HEK293 (cell line): ENCODE measurements at regions not wholly inside any gene's neighbourhood (a gene's known extent, or its start where the extent isn't known, plus 50 kb on each side); places are given as distances from the start of the nearest gene placed in this dataset.

Experiments
- CTCF ChIA-PET: fragments of 350-600 bp; formaldehyde crosslinking; extraction: SDS; loops from one replicate; lab custom pipeline; 2021; ENCODE audit warnings: antibody characterized with exemption; lab: Yijun Ruan, JAX
- POLR2A ChIA-PET: fragments of 300-600 bp; formaldehyde crosslinking; extraction: SDS; loops from one replicate; lab custom pipeline; 2020; ENCODE audit warnings: antibody characterized with exemption, inconsistent platforms; lab: Yijun Ruan, JAX
- H3K27ac ChIP-seq: fragments of 200-500 bp; sonication (Bioruptor generic); 2 replicates; pipeline ENCODE4 v1.5.1; 2014; ENCODE audit warnings: low read depth, low read length, control low read depth, inconsistent platforms; ENCODE audit errors: extremely low read depth
- H3K36me3 ChIP-seq, 2 experiments: fragments of 200-500 bp in 1 of 2; sonication (Bioruptor generic) in 1 of 2; 1 replicate in 1 of 2; 2 replicates in 1 of 2; pipeline ENCODE4 v1.5.1; 2014 to 2017; ENCODE audit warnings: inconsistent platforms in 2 of 2, low read length in 2 of 2; ENCODE audit not compliant: control insufficient read depth in 2 of 2, insufficient read depth in 1 of 2
- H3K4me1 ChIP-seq: fragments of 200-500 bp; sonication (Bioruptor generic); 2 replicates; pipeline ENCODE4 v1.5.1; 2014; ENCODE audit warnings: mild to moderate bottlenecking, low read length, inconsistent platforms; ENCODE audit not compliant: control insufficient read depth, insufficient read depth
- H3K4me3 ChIP-seq: 2 replicates; pipeline ENCODE4 v1.5.1; 2011; ENCODE audit warnings: low read depth, mild to moderate bottlenecking, control low read depth, low read length, moderate library complexity
- H3K9me3 ChIP-seq: fragments of 200-500 bp; sonication (Bioruptor generic); 2 replicates; pipeline ENCODE4 v1.5.1; 2014; ENCODE audit warnings: low read depth, low read length, inconsistent platforms; ENCODE audit not compliant: control insufficient read depth, insufficient read depth
- CTCF ChIP-seq: fragments of 450-650 bp; formaldehyde crosslinking; IDR thresholded peaks from 2 replicates; pipeline ENCODE4 v1.5.1; 2016; ENCODE audit warnings: missing biosample characterization, missing genetic modification characterization
- HOXA7 ChIP-seq: sonication (generic); formaldehyde crosslinking; IDR thresholded peaks from 2 replicates; pipeline ENCODE4 v1.8.1; 2022; ENCODE audit warnings: missing genetic modification reagents, borderline replicate concordance
- KLF16 ChIP-seq: fragments of 450-650 bp; formaldehyde crosslinking; IDR thresholded peaks from 2 replicates; pipeline ENCODE4 v1.5.1; 2017; ENCODE audit warnings: missing biosample characterization, missing genetic modification characterization
- PRDM1 ChIP-seq: fragments of 450-650 bp; formaldehyde crosslinking; IDR thresholded peaks from 2 replicates; pipeline ENCODE4; 2016; ENCODE audit warnings: missing biosample characterization, missing genetic modification characterization
- RBAK ChIP-seq: fragments of 450-650 bp; formaldehyde crosslinking; IDR thresholded peaks from 2 replicates; pipeline ENCODE4 v1.5.1; 2016; ENCODE audit warnings: missing biosample characterization, missing genetic modification characterization
- SETDB1 ChIP-seq: IDR thresholded peaks from one replicate; pipeline ENCODE4 v1.6.1; 2017; ENCODE audit warnings: mild to moderate bottlenecking, low read length, moderate library complexity, mixed read lengths; ENCODE audit not compliant: insufficient read length
- SP2 ChIP-seq: fragments of 450-650 bp; formaldehyde crosslinking; IDR thresholded peaks from 2 replicates; pipeline ENCODE4 v1.5.1; 2016; ENCODE audit warnings: missing biosample characterization, missing genetic modification characterization
- SP7 ChIP-seq: fragments of 450-650 bp; formaldehyde crosslinking; IDR thresholded peaks from 2 replicates; pipeline ENCODE4 v1.5.1; 2016; ENCODE audit warnings: missing biosample characterization, missing genetic modification characterization
- ZBTB17 ChIP-seq: fragments of 450-650 bp; formaldehyde crosslinking; IDR thresholded peaks from 2 replicates; pipeline ENCODE4 v1.5.1; 2016; ENCODE audit warnings: missing biosample characterization, missing genetic modification characterization
- ZBTB7A ChIP-seq: fragments of 450-650 bp; formaldehyde crosslinking; IDR thresholded peaks from 2 replicates; pipeline ENCODE4 v1.5.1; 2016; ENCODE audit warnings: low read depth, missing biosample characterization, missing genetic modification characterization
- ZNF169 ChIP-seq: fragments of 450-650 bp; formaldehyde crosslinking; IDR thresholded peaks from 2 replicates; pipeline ENCODE4 v1.5.1; 2016; ENCODE audit warnings: missing biosample characterization, missing genetic modification characterization
- ZNF184 ChIP-seq: fragments of 450-650 bp; IDR thresholded peaks from 2 replicates; pipeline ENCODE4 v1.5.1; 2018; ENCODE audit warnings: missing biosample characterization, mild to moderate bottlenecking, missing genetic modification characterization
- ZNF292 ChIP-seq: fragments of 450-650 bp; formaldehyde crosslinking; IDR thresholded peaks from 2 replicates; pipeline ENCODE4 v1.5.1; 2016; ENCODE audit warnings: low read depth, missing biosample characterization, missing genetic modification characterization, borderline replicate concordance
- ZNF335 ChIP-seq: fragments of 450-650 bp; formaldehyde crosslinking; conservative IDR thresholded peaks from 2 replicates; pipeline ENCODE4 v1.5.1; 2016; ENCODE audit warnings: missing biosample characterization, missing genetic modification characterization
- ZNF366 ChIP-seq: fragments of 450-650 bp; formaldehyde crosslinking; conservative IDR thresholded peaks from 2 replicates; pipeline ENCODE4 v1.5.1; 2016; ENCODE audit warnings: missing biosample characterization, missing genetic modification characterization
- ZNF555 ChIP-seq: fragments of 450-650 bp; formaldehyde crosslinking; conservative IDR thresholded peaks from 2 replicates; pipeline ENCODE4 v1.5.1; 2017; ENCODE audit warnings: missing biosample characterization, mild to moderate bottlenecking, missing genetic modification characterization, inconsistent platforms
- ZNF658 ChIP-seq: fragments of 450-650 bp; formaldehyde crosslinking; IDR thresholded peaks from 2 replicates; pipeline ENCODE4; 2016; ENCODE audit warnings: missing biosample characterization, missing genetic modification characterization
- ZNF677 ChIP-seq: fragments of 450-650 bp; IDR thresholded peaks from 2 replicates; pipeline ENCODE4 v1.5.0; 2018; ENCODE audit warnings: missing biosample characterization, mild to moderate bottlenecking, missing genetic modification characterization, moderate library complexity
- ZNF76 ChIP-seq: fragments of 450-650 bp; formaldehyde crosslinking; IDR thresholded peaks from 2 replicates; pipeline ENCODE4; 2016; ENCODE audit warnings: low read depth, missing biosample characterization, missing genetic modification characterization, borderline replicate concordance
- ZNF792 ChIP-seq: fragments of 450-650 bp; formaldehyde crosslinking; IDR thresholded peaks from 2 replicates; pipeline ENCODE4 v1.5.1; 2016; ENCODE audit warnings: missing biosample characterization, missing genetic modification characterization
- ZXDB ChIP-seq: fragments of 450-650 bp; formaldehyde crosslinking; IDR thresholded peaks from 2 replicates; pipeline ENCODE4 v1.5.1; 2016; ENCODE audit warnings: missing biosample characterization, missing genetic modification characterization

GRCh38 chr5:25570067-25570583, 925.3 kb upstream of the CDH10 start (continued):
- no peak for TF ChIP-seq ZNF169 (tag by site-specific recombination)
- TF ChIP-seq ZNF184 (tag by site-specific recombination) = no peak

- H3K4me3 ChIP-seq = no peak overlapping the region
Measured at GRCh38 chr5:25568989-25569625, 924.3 kb upstream of the CDH10 start.

GRCh38 chr5:25568294-25568693, 923.5 kb upstream of the CDH10 start:
- Histone ChIP-seq H3K9me3 (no peaks in the 10 kb centered on the region; the same call in 1 of the 2 replicates), H3K27ac (no peak overlapping the region)
- no peak for TF ChIP-seq ZNF292 (tag by site-specific recombination)
- no peak for TF ChIP-seq KLF16 (tag by site-specific recombination)
- TF ChIP-seq, all 188 proteins: peak for 0
- ChIA-PET CTCF (no interaction called here), POLR2A (no interaction called here)
- no peak overlapping the region for H3K4me3 ChIP-seq
- no peaks in the 10 kb centered on the region for H3K36me3 ChIP-seq
- H3K4me1 ChIP-seq = no peaks in the 10 kb centered on the region

More at GRCh38 chr5:25568989-25569625, 924.3 kb upstream of the CDH10 start:
- no peak overlapping the region for H3K27ac ChIP-seq
- H3K36me3 ChIP-seq = no peaks in the 10 kb centered on the region
- ChIA-PET CTCF (interaction anchor here (0.6 kb wide), 1 partner anchor 1395 kb away, joined by 3 read pairs; no protein-coding TSS in a partner anchor), POLR2A (no interaction called here)
- TF ChIP-seq ZBTB17 (tag by site-specific recombination) (0 out of 2 replicates have a peak, but pooled peaks have one; percentile 25), SP7 (tag by site-specific recombination) (0 out of 2 replicates have a peak, but pooled peaks have one; percentile 14), HOXA7 (CRISPR knock-in tag) (no peak), ZBTB7A (no peak), SETDB1 (peak; percentile 34), ZNF335 (tag by site-specific recombination) (peak; percentile 52), ZNF792 (tag by site-specific recombination) (no peak), CTCF (tag by site-specific recombination) (no peak), ZNF677 (no peak), PRDM1 (peak; percentile 99), ZNF366 (0 out of 2 replicates have a peak, but pooled peaks have one; percentile 13), ZXDB (no peak), SP2 (peak; percentile 42; the same call in 1 of the 2 replicates)
- H3K9me3 ChIP-seq = no peaks in the 10 kb centered on the region; the same call in 1 of the 2 replicates
- H3K4me1 ChIP-seq = no peaks in the 10 kb centered on the region

GRCh38 chr5:25567881-25568280, 923.1 kb upstream of the CDH10 start:
- Histone ChIP-seq H3K9me3 (no peaks in the 10 kb centered on the region; the same call in 1 of the 2 replicates), H3K36me3 (no peaks in the 10 kb centered on the region), H3K4me1 (no peaks in the 10 kb centered on the region), H3K4me3 (no peak overlapping the region), H3K27ac (no peak overlapping the region)
- TF ChIP-seq ZNF555 (tag by site-specific recombination) (no peak), RBAK (tag by site-specific recombination) (no peak), ZNF76 (no peak), SP7 (tag by site-specific recombination) (no peak), ZNF658 (no peak)
- POLR2A ChIA-PET = no interaction called here
- CTCF ChIA-PET = no interaction called here
